Stomach (tissue), 4 donors: ENCODE measurements at regions not wholly inside any gene's neighbourhood (a gene's known extent, or its start where the extent isn't known, plus 50 kb on each side); places are given as distances from the start of the nearest gene placed in this dataset.
"Not testable (repeated sequence)": the region's sequence is repeated elsewhere in the genome, so short reads cannot be mapped to it uniquely, and the experiment has no call there.

Source experiments
- CTCF ChIP-seq, 7 experiments: fragments of 450-650 bp in 4 of 7; fragments of 200-600 bp in 3 of 7; sonication (generic) in 3 of 7; IDR thresholded peaks; one replicate each; pipeline ENCODE4 v1.5.1; 2016 to 2019; ENCODE audit warnings: antibody characterized with exemption in 7 of 7, control low read depth in 2 of 7, mild to moderate bottlenecking in 1 of 7
- POLR2A ChIP-seq, 4 donors: fragments of 450-650 bp; IDR thresholded peaks; one replicate each; pipeline ENCODE4 v1.6.1; 2016; ENCODE audit warnings: antibody characterized with exemption in 4 of 4, control low read depth in 2 of 4, mild to moderate bottlenecking in 1 of 4, moderate library complexity in 1 of 4

DNA sequence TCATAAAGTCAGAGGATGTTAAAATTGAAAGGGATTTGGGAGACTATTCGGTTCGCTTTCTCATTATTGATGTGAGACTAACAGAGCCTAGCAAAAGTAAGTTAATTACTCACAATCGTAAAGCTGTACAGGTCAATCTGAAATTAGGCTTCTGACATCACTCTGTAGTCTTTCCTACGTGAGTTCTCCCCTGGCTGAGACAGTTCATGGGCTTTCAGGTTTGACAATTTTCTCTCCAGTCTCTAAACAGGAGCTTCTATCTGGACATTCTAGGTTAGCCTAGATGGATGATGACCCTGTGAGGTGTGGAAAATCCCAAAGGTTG, 77.5 kb upstream of the VKORC1L1 start:
- TF ChIP-seq POLR2A, CTCF (IDR thresholded peaks at IDR 0.05): not testable (repeated sequence)
